ENCODE measurements at regions not wholly inside any gene's neighbourhood (a gene's known extent, or its start where the extent isn't known, plus 50 kb on each side); places are given as distances from the start of the nearest gene placed in this dataset.

GRCh38 chr4:81528200-81528599 is 56.5 kb upstream of the RASGEF1B start:
- TF ChIP-seq CTCF (IDR thresholded peaks at IDR 0.05; ENCODE audit: control extremely low read depth in 1 of 3, insufficient read depth in 1 of 3, low read depth in 1 of 3, low read length in 3 of 3) (no peak), POLR2A (IDR thresholded peaks at IDR 0.05; ENCODE audit: control extremely low read depth in 1 of 2, low read depth in 2 of 2, low read length in 2 of 2) (no peak), TEAD4 (IDR thresholded peaks at IDR 0.05; ENCODE audit: low read depth, low read length) (no peak), ZNF274 (IDR thresholded peaks at IDR 0.05; ENCODE audit: borderline replicate concordance, extremely low read depth, low read length) (no peak), BRCA1 (IDR thresholded peaks at IDR 0.05; ENCODE audit: low read depth, low read length) (no peak), CEBPB (IDR thresholded peaks at IDR 0.05; ENCODE audit: low read depth, low read length) (no peak), KDM1A (IDR thresholded peaks at IDR 0.05; ENCODE audit: borderline replicate concordance, low read length) (no peak), GTF2F1 (IDR thresholded peaks at IDR 0.05; ENCODE audit: borderline replicate concordance, low read depth, low read length) (no peak), ATF3 (IDR thresholded peaks at IDR 0.05; ENCODE audit: insufficient read depth, low read depth, low read length) (no peak), MAX (IDR thresholded peaks at IDR 0.05) (no peak), FOSL1 (IDR thresholded peaks at IDR 0.05; ENCODE audit: insufficient read depth, low read depth, low read length) (no peak), POLR2AphosphoS5 (IDR thresholded peaks at IDR 0.05; ENCODE audit: low read depth, low read length) (no peak)

Measured in H1 (cell line).